GM18870 (cell line): ENCODE measurements at regions not wholly inside any gene's neighbourhood (a gene's known extent, or its start where the extent isn't known, plus 50 kb on each side); places are given as distances from the start of the nearest gene placed in this dataset.
"Not testable (repeated sequence)": the region's sequence is repeated elsewhere in the genome, so short reads cannot be mapped to it uniquely, and the experiment has no call there.

Experiments used
- ATAC-seq: cut with Tn5 transposase; IDR thresholded peaks from one replicate; pipeline ENCODE4 v1.9.1; 2021; ENCODE audit warnings: moderate library complexity; ENCODE audit not compliant: unreplicated experiment

DNA sequence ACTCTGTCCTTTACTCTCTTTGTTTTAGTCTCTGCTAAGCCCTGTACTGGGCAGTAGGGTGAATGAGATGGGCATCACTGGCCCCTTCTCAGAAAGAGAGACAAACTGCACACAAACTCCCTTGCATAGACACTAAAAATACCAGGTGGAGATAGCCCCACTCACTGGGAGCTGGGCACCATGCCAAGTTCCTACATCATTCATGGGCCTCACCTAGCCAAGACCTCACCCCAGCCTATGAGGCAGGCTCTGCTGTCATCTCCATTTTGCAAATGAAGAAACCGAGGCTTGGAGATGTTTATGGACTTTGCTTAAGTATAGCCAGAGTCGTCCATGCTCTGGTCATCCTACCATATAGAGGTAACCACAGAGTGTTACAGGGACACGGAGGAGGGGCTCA, 499.8 kb upstream of the CDH11 start:
- no peak for ATAC-seq

DNA sequence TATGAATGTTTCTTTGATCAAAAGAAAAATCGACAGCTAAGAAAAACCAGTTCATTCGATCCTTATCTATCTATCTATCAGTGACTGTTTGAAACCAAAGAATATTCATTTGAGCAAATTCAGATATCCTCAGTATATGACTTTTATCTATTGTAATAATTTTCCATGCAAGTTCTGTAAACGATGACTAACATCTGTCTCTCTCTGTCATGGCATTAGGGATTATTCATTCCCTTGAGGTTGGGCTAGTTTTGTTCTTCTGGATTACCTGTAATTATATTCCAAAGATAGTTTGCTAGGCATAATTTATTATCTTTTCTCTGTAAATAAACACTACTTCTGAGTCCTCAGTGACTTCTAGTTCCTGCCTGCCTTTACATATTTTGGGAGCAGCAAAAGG, 497.7 kb upstream of the CDH11 start:
- no peak for ATAC-seq

DNA sequence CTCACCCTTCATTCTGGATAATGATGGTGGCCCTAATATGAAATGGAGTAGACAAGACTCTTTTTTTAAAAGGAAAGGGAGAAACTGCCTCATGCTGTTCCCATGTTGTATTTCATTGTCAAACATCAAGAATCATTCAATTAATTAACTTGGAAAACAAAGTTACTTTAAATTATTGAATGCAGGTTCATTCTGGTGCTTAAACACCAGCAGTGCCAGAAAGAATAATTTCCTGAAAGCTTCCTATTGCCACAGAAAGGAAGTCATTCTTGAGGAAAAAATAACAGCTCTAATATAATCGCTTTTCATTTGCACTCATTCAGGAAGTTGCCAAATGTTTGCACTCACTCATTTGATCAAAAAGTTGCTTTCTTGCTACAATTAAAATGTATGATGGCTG, 497.1 kb upstream of the CDH11 start:
- ATAC-seq = no peak

DNA sequence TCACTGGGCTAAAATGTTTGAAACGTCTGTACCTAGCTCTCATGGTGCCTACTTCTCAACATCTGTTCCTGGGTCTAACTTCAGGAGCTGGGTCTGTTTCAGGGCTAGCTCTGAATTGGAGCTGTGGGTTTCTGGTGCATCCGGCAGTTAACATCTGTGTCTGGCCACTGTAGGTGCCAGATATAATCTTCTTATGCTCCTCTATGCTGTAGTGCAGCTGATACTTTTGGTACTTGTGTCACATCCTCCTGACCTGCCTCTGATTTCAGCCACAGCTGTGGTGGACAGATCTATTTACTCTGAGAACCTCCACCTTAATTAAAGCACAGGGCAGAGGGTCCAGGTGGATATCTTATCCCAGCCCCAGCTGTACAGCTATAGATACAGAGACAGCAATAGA, 496.5 kb upstream of the CDH11 start:
- no peak for ATAC-seq

DNA sequence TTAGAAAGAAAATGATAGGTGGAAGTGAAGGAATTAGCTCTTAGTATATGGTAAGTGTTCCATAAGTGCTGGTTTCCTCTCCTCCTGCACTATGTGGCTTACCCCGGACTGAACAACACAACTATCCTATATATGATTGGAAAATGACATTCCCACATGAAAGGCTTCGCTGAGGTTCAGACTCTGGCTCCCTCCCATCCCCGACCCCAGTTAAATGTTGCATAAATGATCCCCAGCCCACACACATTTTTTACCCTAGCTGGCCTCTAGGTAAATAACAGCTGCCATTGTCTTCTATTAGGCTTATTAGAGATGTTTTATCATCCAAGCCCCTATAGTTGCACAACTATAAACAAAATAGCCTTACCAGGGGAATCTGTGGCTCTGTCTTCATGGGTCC, 495.6 kb upstream of the CDH11 start:
- no peak for ATAC-seq

DNA sequence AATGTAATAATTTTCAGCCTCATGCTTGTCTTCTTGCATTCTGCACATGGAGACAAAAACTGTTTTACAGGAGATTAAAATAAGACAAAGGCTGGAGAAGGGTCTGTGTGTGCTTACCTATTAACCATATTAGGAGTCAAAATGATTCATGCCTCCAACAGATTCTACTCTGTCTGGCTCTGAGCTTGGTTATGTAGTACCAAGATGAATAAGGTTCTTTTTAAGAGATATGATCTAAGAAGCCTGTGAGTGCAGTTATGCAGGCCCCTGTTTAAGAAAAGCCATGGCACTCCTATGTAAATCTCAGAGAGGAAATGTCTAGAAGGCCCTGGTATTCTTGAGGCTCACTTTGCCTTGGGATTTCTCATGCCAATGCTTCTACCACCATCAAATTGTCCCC, 486.6 kb upstream of the CDH11 start:
- ATAC-seq = no peak

DNA sequence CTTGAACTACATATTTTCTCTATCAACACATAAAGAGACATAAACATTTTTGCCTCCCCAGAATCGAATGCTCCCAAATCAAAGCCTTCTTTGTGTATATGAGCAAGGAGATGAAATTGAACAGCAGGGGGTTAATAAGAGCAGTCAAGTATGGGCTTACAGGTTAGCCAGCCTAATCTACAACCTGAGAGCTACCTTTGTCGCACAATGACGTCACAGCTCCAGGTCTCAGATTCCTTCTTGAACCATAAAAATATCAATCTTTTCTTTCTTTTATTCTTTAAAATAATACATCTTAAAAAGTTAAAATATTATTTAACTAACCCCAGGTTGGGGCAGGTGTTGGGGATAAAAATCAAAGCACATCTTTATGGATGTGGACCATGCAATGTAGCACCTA, 482.9 kb upstream of the CDH11 start:
- ATAC-seq = no peak

DNA sequence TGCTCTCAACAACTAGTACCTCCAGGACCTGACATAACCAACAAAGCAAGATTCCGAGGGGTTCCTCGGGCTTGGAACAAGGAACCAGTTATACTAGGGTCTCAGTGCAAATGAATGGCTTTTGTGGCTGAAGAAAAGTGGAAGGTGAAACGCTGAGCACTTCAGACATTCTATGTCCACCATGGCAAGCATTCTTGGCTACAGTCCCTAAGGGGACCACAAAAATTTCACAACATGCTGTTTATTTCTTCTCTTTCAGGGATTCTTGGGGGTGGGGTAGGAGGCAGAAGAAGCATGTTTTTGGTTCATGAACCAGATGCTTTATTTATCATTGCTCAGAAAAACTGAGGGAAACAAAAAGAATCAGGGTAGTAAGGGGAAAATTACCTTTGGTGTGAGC, 479.9 kb upstream of the CDH11 start:
- no peak for ATAC-seq

DNA sequence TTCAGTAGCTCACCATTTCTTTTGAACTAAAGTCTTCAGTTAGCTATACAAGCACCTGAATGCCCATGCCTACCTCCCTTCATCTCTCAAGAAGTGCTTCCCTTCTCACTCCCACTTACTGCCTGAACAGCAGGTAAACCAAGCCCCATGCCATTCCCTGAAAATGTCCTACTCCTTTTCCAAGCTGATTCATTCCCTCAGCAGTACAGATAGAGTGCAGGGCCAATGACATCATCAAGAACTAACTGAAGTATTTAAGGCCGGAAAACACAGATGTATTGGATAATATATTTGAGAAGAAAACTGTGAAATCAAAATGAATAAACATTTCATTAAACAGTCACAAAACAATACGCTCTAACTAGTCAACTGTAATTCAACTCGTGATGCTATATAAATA, 478.8 kb upstream of the CDH11 start:
- ATAC-seq = no peak

DNA sequence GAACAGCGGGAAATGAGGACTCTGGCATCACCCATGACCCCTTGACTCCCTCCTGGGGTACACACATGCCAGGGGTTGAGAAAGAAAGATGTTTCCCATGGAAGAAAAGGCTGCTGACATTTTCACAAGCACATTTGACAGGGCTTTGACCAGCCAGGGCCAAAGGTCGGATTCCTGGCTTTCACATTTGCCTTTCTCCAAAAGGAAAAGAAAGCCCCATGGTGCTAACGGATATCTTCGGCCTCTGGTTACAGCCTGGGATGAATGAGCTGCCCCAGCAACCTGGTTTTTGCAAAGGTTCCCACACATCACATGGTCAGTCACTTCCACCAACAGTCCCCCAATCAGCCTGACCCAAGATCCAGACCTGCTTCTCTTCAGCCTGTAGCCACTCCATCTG, 478.2 kb upstream of the CDH11 start:
- no peak for ATAC-seq

DNA sequence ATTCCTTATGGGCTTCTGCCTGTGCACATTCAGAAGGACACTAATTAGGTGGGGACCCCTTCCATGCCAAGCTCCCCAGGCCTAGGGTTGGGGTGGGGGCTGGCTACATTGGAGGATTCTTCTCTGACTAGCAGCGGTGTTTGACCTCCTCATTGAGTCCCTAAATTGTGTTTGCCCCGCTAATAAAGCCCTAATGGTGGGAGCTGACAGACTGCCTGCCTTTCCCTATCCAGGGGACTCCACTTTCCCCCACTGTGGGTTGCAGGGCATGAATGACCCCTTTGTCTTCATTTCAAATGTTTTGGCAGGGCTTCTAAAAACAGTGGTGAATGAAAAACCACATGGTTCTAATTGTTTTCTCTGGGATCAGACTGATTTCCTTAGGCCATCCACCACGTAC, 476.8 kb upstream of the CDH11 start:
- no peak for ATAC-seq

DNA sequence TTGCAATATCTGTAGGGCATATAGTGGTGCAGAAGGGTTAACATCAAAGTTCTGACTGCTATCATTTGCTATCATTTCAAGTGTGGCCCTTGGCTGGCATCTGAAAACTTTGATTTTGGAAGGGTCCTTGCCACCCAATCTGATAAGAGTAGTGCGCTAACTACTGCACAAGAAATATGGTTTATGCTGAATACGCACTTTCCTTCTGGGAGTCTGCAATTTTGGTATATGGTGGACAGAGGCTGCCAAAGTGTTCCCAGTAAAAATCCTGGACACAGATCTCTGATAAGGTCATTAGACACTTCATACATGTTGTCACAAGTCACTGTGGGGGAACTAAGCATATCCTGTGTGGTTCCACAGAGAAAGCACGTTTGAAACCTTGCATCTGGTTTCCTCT, 461.6 kb upstream of the CDH11 start:
- no peak for ATAC-seq

DNA sequence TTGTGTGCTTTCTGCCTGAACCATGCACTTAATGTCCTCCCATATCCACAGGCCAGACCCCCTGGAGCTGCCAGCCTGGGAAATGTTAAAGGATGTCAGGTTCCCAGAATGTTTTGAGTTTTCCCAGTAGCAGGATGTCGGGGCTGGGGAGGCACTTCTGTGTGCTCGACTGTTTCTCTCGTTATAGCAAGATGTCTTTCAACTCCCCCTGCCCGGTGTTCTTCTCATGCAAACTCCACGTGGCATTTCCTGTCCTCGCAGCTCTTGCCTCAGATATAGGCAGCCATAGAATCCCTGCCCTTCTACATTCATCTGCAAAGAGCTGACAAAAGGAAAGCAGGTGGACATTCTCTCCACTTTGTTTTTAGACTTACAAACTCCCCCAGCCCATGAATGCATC, 457.2 kb upstream of the CDH11 start:
- no peak for ATAC-seq

DNA sequence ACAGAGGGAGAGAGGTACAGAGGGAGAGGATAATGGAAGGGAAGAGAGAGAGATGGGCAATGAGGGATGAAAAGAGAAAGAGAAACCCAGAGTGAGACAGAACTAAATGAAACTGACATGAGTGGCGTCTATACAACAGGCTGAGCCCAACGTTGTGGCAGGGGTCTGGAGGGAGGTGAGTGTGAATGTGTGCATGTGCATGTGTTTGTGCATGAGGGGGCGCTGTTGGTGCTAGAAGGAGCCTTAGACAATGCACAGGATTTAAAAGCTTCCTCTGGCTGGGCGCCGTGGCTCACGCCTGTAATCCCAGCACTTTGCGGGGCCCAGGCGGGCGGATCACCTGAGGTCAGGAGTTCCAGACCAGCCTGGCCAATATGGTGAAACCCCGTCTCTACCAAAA, 454.8 kb upstream of the CDH11 start:
- no peak for ATAC-seq

DNA sequence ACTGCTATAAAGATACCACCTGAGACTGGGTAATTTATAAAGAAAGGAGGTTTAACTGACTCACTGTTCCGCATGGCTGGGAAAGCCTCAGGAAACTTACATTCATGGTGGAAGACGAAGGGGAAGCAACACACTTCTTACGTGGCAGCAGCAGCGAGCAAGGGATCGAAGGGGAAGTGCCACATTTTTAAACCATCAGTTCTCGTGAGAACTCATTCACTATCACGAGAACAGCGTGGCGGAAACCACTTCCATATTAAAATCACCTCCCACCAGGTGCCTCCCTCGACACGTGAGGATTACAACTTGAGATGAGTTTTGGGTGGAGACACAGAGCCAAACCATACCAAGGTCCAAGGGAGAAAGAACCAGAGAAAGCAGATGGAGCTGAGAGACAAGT, 454.3 kb upstream of the CDH11 start:
- no peak for ATAC-seq

DNA sequence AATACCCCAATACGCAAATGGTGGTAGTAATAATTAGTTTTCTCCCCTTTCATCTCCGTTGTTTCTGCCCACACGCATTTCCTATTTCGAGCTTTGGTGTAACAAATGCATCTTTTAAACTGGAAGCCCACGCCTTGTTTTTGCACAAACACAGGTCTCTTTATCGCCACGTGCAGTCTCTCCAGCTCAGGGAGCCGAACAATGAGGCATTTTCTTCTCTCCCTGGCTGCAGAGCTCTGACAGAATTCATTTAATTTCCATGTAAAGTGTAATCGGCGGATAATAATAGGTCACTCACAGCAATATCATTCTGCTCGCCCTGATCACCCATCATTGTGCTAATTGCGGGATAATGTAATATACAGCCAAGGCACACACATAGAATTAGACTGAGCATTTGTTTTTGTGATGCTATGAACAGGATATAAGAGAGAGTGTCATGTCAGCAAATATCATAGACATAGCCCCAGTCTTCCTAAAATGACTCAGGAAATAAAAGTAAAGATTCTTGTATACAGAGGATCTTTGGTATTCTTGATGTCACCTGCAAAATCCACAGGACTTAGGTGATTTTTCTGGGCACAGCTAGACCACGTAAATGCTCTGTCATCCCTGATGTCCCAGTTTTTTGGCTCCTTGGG, 452.6 kb upstream of the CDH11 start:
- no peak for ATAC-seq

DNA sequence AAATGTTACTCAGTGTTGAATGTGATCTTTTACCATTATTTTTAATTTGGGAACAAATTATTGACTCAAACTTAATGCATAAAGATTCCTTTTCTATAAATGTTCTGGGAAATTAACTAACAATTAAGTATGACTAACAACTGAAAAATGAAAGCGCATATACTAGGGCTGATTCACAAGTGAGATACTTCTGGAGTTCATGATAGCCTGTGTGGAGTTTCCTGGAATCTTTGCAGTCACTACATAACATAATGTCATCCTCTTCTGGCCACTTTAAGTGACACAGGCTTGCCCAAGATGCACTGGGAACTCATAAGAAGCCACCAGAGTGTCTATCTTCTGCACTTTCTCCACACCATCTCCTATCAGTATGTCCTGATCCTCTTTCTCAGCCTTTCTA, 450.3 kb upstream of the CDH11 start:
- ATAC-seq = no peak

DNA sequence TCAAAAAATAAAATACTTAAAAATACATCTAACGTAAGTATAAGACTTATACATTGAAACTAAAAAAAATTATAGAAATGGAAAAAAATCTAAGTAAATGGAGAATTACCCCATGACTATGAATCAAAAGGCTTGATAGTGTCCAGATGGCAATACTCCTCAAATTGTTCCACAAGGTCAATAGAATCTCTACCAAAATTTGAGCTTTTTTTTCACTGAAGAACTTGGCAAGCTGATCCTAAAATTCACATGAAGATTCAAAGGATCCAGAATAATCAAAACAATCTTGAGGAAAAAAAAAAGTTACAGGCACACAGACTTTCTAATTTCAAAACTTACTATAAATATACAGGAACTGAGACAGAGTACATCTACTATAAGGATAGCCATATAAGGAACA, 448.4 kb upstream of the CDH11 start:
- ATAC-seq = no peak

DNA sequence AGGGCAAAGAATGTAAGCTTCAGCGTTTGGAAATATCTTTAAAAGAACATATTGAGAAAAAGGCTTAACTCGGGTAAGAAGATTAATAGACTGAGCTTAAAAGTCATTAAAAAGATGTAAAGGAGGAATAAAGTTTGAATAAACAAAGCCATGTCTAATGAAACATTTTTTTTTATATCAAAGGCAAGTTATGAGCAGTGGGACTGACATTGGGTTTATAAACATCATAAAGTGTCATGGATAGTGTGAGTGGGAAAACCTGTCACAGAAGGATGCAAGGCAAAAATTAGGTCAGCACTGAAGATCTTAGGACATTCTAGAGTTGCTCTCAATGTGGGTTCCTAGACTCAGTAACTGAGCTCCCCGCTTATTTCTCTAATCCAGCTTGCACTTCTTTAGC, 438.0 kb upstream of the CDH11 start:
- no peak for ATAC-seq

DNA sequence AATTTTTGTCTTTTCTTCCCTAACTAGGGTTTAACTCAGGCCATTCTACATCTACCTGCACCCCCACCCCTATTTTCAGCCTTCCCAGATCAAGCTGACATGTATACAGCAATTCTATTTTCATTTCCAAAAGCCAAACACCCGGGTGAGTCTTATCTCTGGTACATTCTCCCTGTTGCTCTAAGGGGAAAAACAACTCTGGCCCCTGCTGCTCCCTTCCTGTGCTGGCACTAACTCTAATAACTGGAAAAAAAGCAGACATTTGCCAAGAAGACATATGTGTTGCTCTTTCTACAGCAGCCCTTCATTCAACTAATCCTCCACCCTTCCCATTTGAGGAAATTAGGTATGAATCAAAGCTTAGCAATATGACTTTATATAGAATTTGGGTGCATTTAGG, 427.8 kb upstream of the CDH11 start:
- ATAC-seq = not testable (repeated sequence)

DNA sequence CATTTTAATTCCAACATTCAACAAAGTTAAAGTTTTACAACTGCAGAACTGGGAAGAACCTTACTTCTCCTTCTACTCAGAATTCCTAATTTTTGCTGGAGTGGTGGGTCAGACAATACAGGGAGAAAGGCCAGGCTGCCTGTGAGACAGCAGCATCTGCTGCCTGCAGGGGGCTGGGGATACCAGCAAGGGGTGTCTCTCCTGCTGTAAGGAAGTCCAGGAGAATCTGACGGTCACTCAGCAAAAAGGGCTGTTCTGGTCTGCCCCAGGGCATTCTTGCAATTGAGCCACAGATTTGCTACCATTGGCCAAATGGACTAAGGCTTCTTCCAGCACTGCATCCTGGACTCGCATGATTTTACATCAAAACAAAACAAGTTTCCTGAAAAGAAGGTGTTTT, 426.6 kb upstream of the CDH11 start:
- no peak for ATAC-seq

DNA sequence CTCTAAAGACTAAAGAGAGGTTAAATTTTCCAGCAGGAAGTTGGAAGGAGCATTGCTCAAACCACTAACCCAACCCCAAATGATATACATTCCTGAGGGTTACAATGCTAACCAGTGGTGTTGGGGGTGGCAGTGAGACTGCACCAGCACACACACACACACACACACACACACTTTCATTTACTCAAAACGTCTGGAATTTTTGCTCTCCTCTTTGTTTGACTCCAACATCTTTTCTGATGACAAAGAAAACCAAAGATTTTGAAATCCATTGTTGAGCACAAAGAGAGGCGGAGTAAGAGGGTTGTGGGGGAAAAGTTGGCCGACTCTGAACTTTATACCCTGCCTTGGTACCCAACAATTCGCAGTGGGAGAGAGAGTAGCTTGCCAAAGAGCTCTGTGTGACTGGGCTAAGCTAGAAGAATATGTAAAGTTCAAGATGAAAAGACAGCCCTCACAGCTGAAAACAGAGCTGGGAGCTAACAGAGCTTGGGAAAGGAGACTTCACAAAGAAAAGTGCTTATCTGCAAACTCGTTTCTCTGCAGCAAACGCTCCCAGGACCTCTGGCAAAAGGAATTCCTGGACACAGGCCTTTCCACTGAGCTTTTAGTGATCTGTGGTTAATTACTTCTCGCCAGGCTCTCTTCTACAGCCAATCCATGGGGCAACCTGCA, 426.0 kb upstream of the CDH11 start:
- ATAC-seq = no peak

DNA sequence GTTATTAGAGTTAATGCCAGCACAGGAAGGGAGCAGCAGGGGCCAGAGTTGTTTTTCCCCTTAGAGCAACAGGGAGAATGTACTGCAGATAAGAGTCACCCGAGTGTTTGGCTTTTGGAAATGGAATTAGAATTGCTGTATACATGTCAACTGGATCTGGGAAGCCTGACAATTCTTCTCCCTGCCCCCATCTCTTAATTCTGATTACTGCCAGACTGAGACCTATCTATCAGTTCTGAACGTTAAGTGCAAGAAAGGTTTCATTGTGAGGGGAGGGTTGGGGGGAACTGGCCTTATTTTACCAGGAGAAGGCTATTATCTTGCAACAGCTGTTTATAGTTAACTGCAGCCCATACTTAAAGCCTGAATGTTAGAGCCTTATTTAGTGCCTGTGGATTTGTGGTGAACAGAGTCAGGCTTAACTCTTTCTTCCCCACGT, 424.5 kb upstream of the CDH11 start:
- ATAC-seq = no peak
